SU-DHL-6 (cell line): ENCODE measurements at regions not wholly inside any gene's neighbourhood (a gene's known extent, or its start where the extent isn't known, plus 50 kb on each side); places are given as distances from the start of the nearest gene placed in this dataset.

ENCODE experiments used
- H2AFZ ChIP-seq: fragments of 200-600 bp; sonication (generic); 2 replicates; pipeline ENCODE4 v1.6.1; 2014; ENCODE audit warnings: low read depth, mild to moderate bottlenecking, moderate library complexity, mixed read lengths, antibody characterized with exemption, low read length; ENCODE audit not compliant: severe bottlenecking
- H3F3A ChIP-seq: fragments of 200-600 bp; shearing (Covaris generic); 2 replicates; pipeline ENCODE4 v1.6.0; 2016; ENCODE audit warnings: antibody characterized with exemption, mild to moderate bottlenecking; ENCODE audit not compliant: insufficient read depth
- H3K27ac ChIP-seq: fragments of 200-600 bp; sonication (generic); 2 replicates; pipeline ENCODE4 v1.5.1; 2016; ENCODE audit warnings: low read depth, mild to moderate bottlenecking, low read length, moderate library complexity, mixed read lengths
- H3K27me3 ChIP-seq: fragments of 200-600 bp; sonication (generic), shearing (Covaris generic); 2 replicates; pipeline ENCODE4 v1.6.0; 2014; ENCODE audit warnings: mild to moderate bottlenecking, low read length
- H3K36me3 ChIP-seq: fragments of 200-600 bp; sonication (generic); 2 replicates; pipeline ENCODE4 v1.6.1; 2014; ENCODE audit warnings: mild to moderate bottlenecking, low read length, mixed read lengths
- H3K4me2 ChIP-seq: fragments of 300-600, 200-600 bp; shearing (Covaris generic), sonication (generic); 2 replicates; pipeline ENCODE4 v1.6.0; 2014; ENCODE audit warnings: low read length, low read depth, mild to moderate bottlenecking; ENCODE audit not compliant: poor library complexity, severe bottlenecking
- H3K4me3 ChIP-seq: fragments of 200-600 bp; sonication (generic); 2 replicates; pipeline ENCODE4 v1.5.1; 2014; ENCODE audit warnings: antibody characterized with exemption, low read length, mild to moderate bottlenecking, mixed read lengths; ENCODE audit not compliant: insufficient read depth, poor library complexity, severe bottlenecking
- H3K79me2 ChIP-seq: fragments of 200-600 bp; sonication (generic); 2 replicates; pipeline ENCODE4 v1.6.1; 2014; ENCODE audit warnings: mild to moderate bottlenecking, low read length, moderate library complexity; ENCODE audit not compliant: insufficient read depth
- H3K9ac ChIP-seq: fragments of 200-600 bp; sonication (generic); 2 replicates; pipeline ENCODE4 v1.7.0; 2014; ENCODE audit warnings: mild to moderate bottlenecking, low read length
- H3K9me2 ChIP-seq: fragments of 200-600 bp; sonication (generic); replicated peaks from 2 replicates; pipeline ENCODE4 v1.6.1; 2014; ENCODE audit warnings: low read length; ENCODE audit not compliant: insufficient read depth
- H3K9me3 ChIP-seq: fragments of 200-600 bp; sonication (generic); 2 replicates; pipeline ENCODE4 v1.6.1; 2014; ENCODE audit warnings: low read length, mixed read lengths; ENCODE audit not compliant: insufficient read depth
- H4K20me1 ChIP-seq: fragments of 200-600 bp; sonication (generic); 2 replicates; pipeline ENCODE4 v1.6.1; 2014; ENCODE audit warnings: low read depth, mild to moderate bottlenecking, antibody characterized with exemption, low read length, moderate library complexity, mixed read lengths
- EZH2phosphoT487 ChIP-seq: fragments of 200-600 bp; sonication (generic), shearing (Covaris generic); conservative IDR thresholded peaks from 2 replicates; pipeline ENCODE4 v1.6.1; 2018; ENCODE audit warnings: mild to moderate bottlenecking, antibody characterized with exemption, low read length, moderate library complexity, mixed read lengths
- TF ChIP-seq, protein P1 (sequence below): fragments of 200-600 bp; sonication (generic); IDR thresholded peaks from one replicate; pipeline ENCODE4 v1.5.1; 2017; ENCODE audit warnings: antibody characterized with exemption, mild to moderate bottlenecking, low read length, moderate library complexity; ENCODE audit not compliant: insufficient read depth, poor library complexity, severe bottlenecking

DNA sequence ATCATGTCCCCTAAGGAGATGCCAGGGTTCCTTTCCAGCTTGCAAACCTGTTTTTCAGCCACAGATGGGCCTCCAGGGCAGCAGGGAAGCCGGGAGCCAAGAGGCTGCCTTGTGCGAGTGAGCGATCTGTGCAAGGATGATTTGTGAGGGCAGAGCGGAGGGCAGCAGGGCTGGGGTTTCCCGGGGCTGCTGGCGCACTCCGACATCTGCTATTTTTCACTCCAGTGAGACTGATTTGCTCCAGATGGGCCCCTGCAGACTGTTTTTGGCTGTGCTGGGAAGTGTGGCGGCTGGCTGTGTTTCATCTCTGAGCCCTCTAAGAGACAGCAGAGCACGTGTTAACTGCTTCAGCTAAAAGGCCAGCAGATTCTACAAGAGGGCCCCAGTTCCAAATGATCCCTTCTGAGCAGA, 466.2 kb downstream of the TYW1 start:
- no peaks in the 10 kb centered on the region for H3K36me3 ChIP-seq
- no peaks in the 10 kb centered on the region for H3K79me2 ChIP-seq
- no peak overlapping the region for H3K4me2 ChIP-seq
- no peak overlapping the region for H3K9ac ChIP-seq
- no peaks in the 10 kb centered on the region for H3K9me2 ChIP-seq
- H3K27me3 ChIP-seq = no peaks in the 10 kb centered on the region
- H4K20me1 ChIP-seq = no peaks in the 10 kb centered on the region
- H3K4me3 ChIP-seq = no peak overlapping the region
- H2AFZ ChIP-seq = no peak overlapping the region
- H3K9me3 ChIP-seq = no peaks in the 10 kb centered on the region
- H3K27ac ChIP-seq = no peak overlapping the region
- no peak for TF ChIP-seq EZH2phosphoT487
- TF ChIP-seq, protein P1, sequence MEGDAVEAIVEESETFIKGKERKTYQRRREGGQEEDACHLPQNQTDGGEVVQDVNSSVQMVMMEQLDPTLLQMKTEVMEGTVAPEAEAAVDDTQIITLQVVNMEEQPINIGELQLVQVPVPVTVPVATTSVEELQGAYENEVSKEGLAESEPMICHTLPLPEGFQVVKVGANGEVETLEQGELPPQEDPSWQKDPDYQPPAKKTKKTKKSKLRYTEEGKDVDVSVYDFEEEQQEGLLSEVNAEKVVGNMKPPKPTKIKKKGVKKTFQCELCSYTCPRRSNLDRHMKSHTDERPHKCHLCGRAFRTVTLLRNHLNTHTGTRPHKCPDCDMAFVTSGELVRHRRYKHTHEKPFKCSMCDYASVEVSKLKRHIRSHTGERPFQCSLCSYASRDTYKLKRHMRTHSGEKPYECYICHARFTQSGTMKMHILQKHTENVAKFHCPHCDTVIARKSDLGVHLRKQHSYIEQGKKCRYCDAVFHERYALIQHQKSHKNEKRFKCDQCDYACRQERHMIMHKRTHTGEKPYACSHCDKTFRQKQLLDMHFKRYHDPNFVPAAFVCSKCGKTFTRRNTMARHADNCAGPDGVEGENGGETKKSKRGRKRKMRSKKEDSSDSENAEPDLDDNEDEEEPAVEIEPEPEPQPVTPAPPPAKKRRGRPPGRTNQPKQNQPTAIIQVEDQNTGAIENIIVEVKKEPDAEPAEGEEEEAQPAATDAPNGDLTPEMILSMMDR = no peak
- no peaks in the 10 kb centered on the region for H3F3A ChIP-seq

GRCh38 chr7:67463316-67463715, 466.7 kb downstream of the TYW1 start:
- Histone ChIP-seq H3K27me3 (no peaks in the 10 kb centered on the region), H3K79me2 (no peaks in the 10 kb centered on the region), H3K9me3 (no peaks in the 10 kb centered on the region), H3F3A (no peaks in the 10 kb centered on the region), H3K4me2 (no peak overlapping the region), H3K4me3 (no peak overlapping the region), H3K9me2 (no peaks in the 10 kb centered on the region), H2AFZ (no peak overlapping the region), H3K9ac (no peak overlapping the region), H4K20me1 (no peaks in the 10 kb centered on the region), H3K36me3 (no peaks in the 10 kb centered on the region), H3K27ac (no peak overlapping the region)
- TF ChIP-seq, protein P1 = no peak
- no peak for TF ChIP-seq EZH2phosphoT487

DNA sequence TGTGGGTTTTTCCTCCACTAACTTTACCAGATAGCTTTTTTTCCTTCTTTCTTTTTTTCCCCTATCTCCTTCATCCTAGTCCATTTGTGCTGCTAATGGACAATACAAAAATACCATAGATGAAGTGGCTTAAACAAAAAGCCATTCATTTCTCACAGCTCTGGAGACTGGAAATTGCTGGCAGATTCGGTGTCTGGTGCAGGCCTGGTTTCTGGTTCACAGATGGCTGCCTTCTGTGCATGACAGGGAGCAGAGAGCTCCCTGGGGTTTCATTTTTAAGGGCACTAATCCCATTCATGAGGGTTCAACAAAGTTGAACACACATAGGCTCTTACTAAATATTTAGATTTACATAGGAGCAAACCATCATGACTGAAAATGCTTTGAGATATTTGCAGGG, 467.4 kb downstream of the TYW1 start:
- no peak overlapping the region for H3K4me3 ChIP-seq
- H3K4me2 ChIP-seq = no peak overlapping the region
- no peaks in the 10 kb centered on the region for H4K20me1 ChIP-seq
- H3K27ac ChIP-seq = no peak overlapping the region
- H3K79me2 ChIP-seq = no peaks in the 10 kb centered on the region
- no peaks in the 10 kb centered on the region for H3K9me2 ChIP-seq
- no peaks in the 10 kb centered on the region for H3K27me3 ChIP-seq
- no peak for TF ChIP-seq EZH2phosphoT487
- TF ChIP-seq, protein P1 = no peak
- H3K9ac ChIP-seq = no peak overlapping the region
- no peaks in the 10 kb centered on the region for H3K36me3 ChIP-seq
- H3K9me3 ChIP-seq = no peaks in the 10 kb centered on the region
- no peaks in the 10 kb centered on the region for H3F3A ChIP-seq
- no peak overlapping the region for H2AFZ ChIP-seq
